H9 (cell line): ENCODE measurements at regions not wholly inside any gene's neighbourhood (a gene's known extent, or its start where the extent isn't known, plus 50 kb on each side); places are given as distances from the start of the nearest gene placed in this dataset.

Experiments
- DNase-seq: peaks from one replicate; pipeline ENCODE4 v3.0.0-alpha.2; 2017
- H2AFZ ChIP-seq: one replicate; pipeline ENCODE4 v1.6.1; 2013; ENCODE audit warnings: mild to moderate bottlenecking, low read length, control low read depth, moderate library complexity
- H2AK5ac ChIP-seq: 2 replicates; pipeline ENCODE4 v1.6.1; 2013; ENCODE audit warnings: low read length, control low read depth, mixed read lengths; ENCODE audit not compliant: insufficient read length
- H2BK120ac ChIP-seq: one replicate; pipeline ENCODE4 v1.6.1; 2013; ENCODE audit warnings: low read depth, mild to moderate bottlenecking, low read length, control low read depth, inconsistent platforms; ENCODE audit not compliant: poor library complexity, severe bottlenecking
- H2BK12ac ChIP-seq: 2 replicates; pipeline ENCODE4 v1.6.1; 2013; ENCODE audit warnings: low read length, control low read depth, mixed read lengths, low read depth; ENCODE audit not compliant: insufficient read length
- H2BK15ac ChIP-seq: 2 replicates; pipeline ENCODE4 v1.6.1; 2013; ENCODE audit warnings: low read depth, low read length, control low read depth
- H2BK20ac ChIP-seq: one replicate; pipeline ENCODE4 v1.6.1; 2013; ENCODE audit warnings: low read depth, mild to moderate bottlenecking, low read length, control low read depth, inconsistent platforms; ENCODE audit not compliant: poor library complexity, severe bottlenecking
- H2BK5ac ChIP-seq: 2 replicates; pipeline ENCODE4 v1.6.1; 2013; ENCODE audit warnings: low read length, control low read depth, mixed read lengths; ENCODE audit not compliant: insufficient read length
- H3K14ac ChIP-seq: 2 replicates; pipeline ENCODE4 v1.6.1; 2013; ENCODE audit warnings: low read length, control low read depth; ENCODE audit not compliant: insufficient read depth
- H3K18ac ChIP-seq: 2 replicates; pipeline ENCODE4 v1.6.1; 2013; ENCODE audit warnings: low read depth, mild to moderate bottlenecking, mixed read lengths, low read length, control low read depth; ENCODE audit not compliant: insufficient read length
- H3K23ac ChIP-seq: 2 replicates; pipeline ENCODE4 v1.6.1; 2013; ENCODE audit warnings: low read length, control low read depth, mixed read lengths, low read depth; ENCODE audit not compliant: insufficient read length
- H3K23me2 ChIP-seq: 2 replicates; pipeline ENCODE4 v1.6.1; 2013; ENCODE audit warnings: low read depth, mild to moderate bottlenecking, mixed read lengths, low read length, control low read depth; ENCODE audit not compliant: insufficient read length, poor library complexity, severe bottlenecking
- H3K27ac ChIP-seq: 2 replicates; pipeline ENCODE4 v1.5.1; 2013; ENCODE audit warnings: low read length, control low read depth, mixed read lengths, low read depth; ENCODE audit not compliant: insufficient read length
- H3K27me3 ChIP-seq: 2 replicates; pipeline ENCODE4 v1.6.1; 2013; ENCODE audit warnings: low read length, control low read depth, inconsistent platforms; ENCODE audit not compliant: insufficient read depth
- H3K4ac ChIP-seq: 2 replicates; pipeline ENCODE4 v1.6.1; 2013; ENCODE audit warnings: low read depth, mild to moderate bottlenecking, control low read depth, inconsistent platforms, low read length, moderate library complexity
- H3K4me1 ChIP-seq: 2 replicates; pipeline ENCODE4 v1.6.1; 2013; ENCODE audit warnings: low read length, control low read depth, inconsistent platforms; ENCODE audit not compliant: insufficient read depth
- H3K4me2 ChIP-seq: 2 replicates; pipeline ENCODE4 v1.6.1; 2013; ENCODE audit warnings: low read length, control low read depth, mixed read lengths; ENCODE audit not compliant: insufficient read length, insufficient read depth
- H3K56ac ChIP-seq: 2 replicates; pipeline ENCODE4 v1.6.1; 2013; ENCODE audit warnings: low read depth, mild to moderate bottlenecking, mixed read lengths, low read length, control low read depth; ENCODE audit not compliant: insufficient read length
- H3K79me1 ChIP-seq: 2 replicates; pipeline ENCODE4 v1.6.1; 2013; ENCODE audit warnings: low read depth, mild to moderate bottlenecking, moderate library complexity, low read length, control low read depth, inconsistent platforms; ENCODE audit not compliant: insufficient read depth, poor library complexity, severe bottlenecking
- H3K79me2 ChIP-seq: 2 replicates; pipeline ENCODE4 v1.6.1; 2013; ENCODE audit warnings: low read length, control low read depth, inconsistent platforms; ENCODE audit not compliant: insufficient read depth
- H3K9ac ChIP-seq: 2 replicates; pipeline ENCODE4 v1.6.1; 2013; ENCODE audit warnings: low read length, control low read depth, mixed read lengths; ENCODE audit not compliant: insufficient read length; ENCODE audit errors: extremely low read depth
- H3K9me3 ChIP-seq: one replicate; pipeline ENCODE4 v1.6.1; 2013; ENCODE audit warnings: low read depth, low read length, inconsistent platforms; ENCODE audit not compliant: control insufficient read depth
- H3T11ph ChIP-seq: one replicate; pipeline ENCODE4 v1.6.1; 2013; ENCODE audit warnings: mild to moderate bottlenecking, low read length, control low read depth, inconsistent platforms
- H4K20me1 ChIP-seq: one replicate; pipeline ENCODE4 v1.6.1; 2013; ENCODE audit not compliant: control insufficient read depth, insufficient read length, insufficient read depth
- H4K5ac ChIP-seq: 2 replicates; pipeline ENCODE4 v1.6.1; 2013; ENCODE audit warnings: low read depth, mild to moderate bottlenecking, mixed read lengths, low read length, control low read depth; ENCODE audit not compliant: insufficient read length
- H4K8ac ChIP-seq: replicated peaks from 2 replicates; pipeline ENCODE4 v1.6.1; 2013; ENCODE audit warnings: low read length, control low read depth, mixed read lengths, low read depth; ENCODE audit not compliant: insufficient read length
- H4K91ac ChIP-seq: 2 replicates; pipeline ENCODE4 v1.6.1; 2013; ENCODE audit warnings: low read depth, mild to moderate bottlenecking, moderate library complexity, mixed read lengths, low read length, control low read depth; ENCODE audit not compliant: insufficient read length
- H3K27ac Mint-ChIP-seq, 3 experiments: 2 replicates in 2 of 3; 3 replicates in 1 of 3; pipeline ENCODE4 v1.8.0; 2020 to 2021; ENCODE audit warnings: mixed read lengths in 3 of 3, mild to moderate bottlenecking in 1 of 3, moderate library complexity in 1 of 3
- H3K27me3 Mint-ChIP-seq: 2 replicates; pipeline ENCODE4 v1.8.0; 2021; ENCODE audit warnings: low read depth, mild to moderate bottlenecking, moderate library complexity, mixed read lengths
- H3K36me3 Mint-ChIP-seq, 3 experiments: 2 replicates in 2 of 3; 3 replicates in 1 of 3; pipeline ENCODE4 v1.8.0; 2020 to 2021; ENCODE audit warnings: low read depth in 3 of 3, mixed read lengths in 3 of 3; ENCODE audit not compliant: insufficient read depth in 1 of 3
- H3K4me1 Mint-ChIP-seq, 2 experiments: 2 replicates each; pipeline ENCODE4 v1.8.0; 2020; ENCODE audit warnings: mixed read lengths in 2 of 2
- H3K4me3 Mint-ChIP-seq, 2 experiments: 2 replicates in 1 of 2; 3 replicates in 1 of 2; pipeline ENCODE4 v1.8.0; 2020 to 2021; ENCODE audit warnings: mild to moderate bottlenecking in 2 of 2, mixed read lengths in 2 of 2, moderate library complexity in 1 of 2
- H3K9me3 Mint-ChIP-seq, 2 experiments: 2 replicates in 1 of 2; 3 replicates in 1 of 2; pipeline ENCODE4 v1.8.0; 2020; ENCODE audit warnings: mild to moderate bottlenecking in 2 of 2, mixed read lengths in 2 of 2, moderate library complexity in 1 of 2
- CTCF ChIP-seq: fragments of 200-600 bp; sonication (generic); conservative IDR thresholded peaks from 3 replicates; pipeline ENCODE4 v1.8.0; 2021; ENCODE audit warnings: antibody characterized with exemption, mild to moderate bottlenecking
- WGBS: extraction: QIAGEN DNeasy Blood & Tissue Kit; methylation state at CpG from one replicate; pipeline ENCODE4 v1.1.7; 2013; ENCODE audit warnings: missing lambda C conversion rate, low lambda C conversion rate, mixed read lengths; ENCODE audit not compliant: insufficient read length; ENCODE audit errors: extremely low coverage; 5-methylcytosine and 5-hydroxymethylcytosine counted together

DNA sequence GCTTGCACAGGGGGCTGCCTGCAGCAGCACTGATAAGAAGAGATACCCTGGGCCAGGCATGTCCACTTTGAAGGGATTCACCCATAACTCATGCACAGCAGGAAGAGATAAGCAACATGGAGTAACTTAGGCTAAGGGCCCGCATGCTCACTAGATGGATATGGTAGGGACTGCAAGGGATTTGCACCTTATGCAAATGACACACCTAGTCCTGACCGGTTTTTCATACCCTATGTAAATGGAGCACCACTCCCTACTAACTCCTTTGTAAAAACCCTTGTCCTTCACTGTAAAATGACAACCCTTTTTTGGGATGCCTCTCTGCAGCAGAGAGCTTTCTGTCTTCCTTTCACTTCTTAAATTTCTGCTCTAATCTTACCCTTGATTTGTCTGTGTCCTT lies 658.9 kb upstream of the CCDC179 start:
- H3K23me2 ChIP-seq = no peaks in the 10 kb centered on the region
- no peak overlapping the region for H3K14ac ChIP-seq
- no peak overlapping the region for H2AFZ ChIP-seq
- no peak for DNase-seq
- TF ChIP-seq CTCF = no peak
- no peak overlapping the region for H2BK12ac ChIP-seq
- no peak overlapping the region for H2BK5ac ChIP-seq
- no peak overlapping the region for H3K18ac ChIP-seq
- Mint-ChIP-seq H3K4me1 (peaks cover 27 to 31% of the 10 kb centered on the region in 2 experiments), H3K36me3 (no peaks in the 10 kb centered on the region), H3K4me3 (no peak overlapping the region), H3K27me3 (no peaks in the 10 kb centered on the region), H3K27ac (peak overlapping the region in 1 of 3 experiments; percentile 22; a peak in 1 of 7 replicates), H3K9me3 (no peaks in the 10 kb centered on the region)
- H3K23ac ChIP-seq = no peak overlapping the region
- H2BK15ac ChIP-seq = no peak overlapping the region
- H4K8ac ChIP-seq = no peak overlapping the region
- H3K4me1 ChIP-seq = peaks cover 2% of the 10 kb centered on the region; the same call in 1 of the 2 replicates
- no peaks in the 10 kb centered on the region for H3K79me2 ChIP-seq
- H3K56ac ChIP-seq = no peak overlapping the region
- no peak overlapping the region for H3K27ac ChIP-seq
- H4K91ac ChIP-seq = no peak overlapping the region
- H3T11ph ChIP-seq = no peak overlapping the region
- H3K9me3 ChIP-seq = no peaks in the 10 kb centered on the region
- WGBS = no CpG with 5 or more reads among the region's 2 CpGs
- H4K20me1 ChIP-seq = no peaks in the 10 kb centered on the region
- no peak overlapping the region for H3K9ac ChIP-seq
- no peaks in the 10 kb centered on the region for H3K79me1 ChIP-seq
- no peak overlapping the region for H2BK20ac ChIP-seq
- H3K27me3 ChIP-seq = no peaks in the 10 kb centered on the region
- H3K4me2 ChIP-seq = no peak overlapping the region
- no peak overlapping the region for H2BK120ac ChIP-seq
- H2AK5ac ChIP-seq = no peak overlapping the region
- H4K5ac ChIP-seq = no peak overlapping the region
- no peak overlapping the region for H3K4ac ChIP-seq
